Activated naive CD8-positive, alpha-beta T cell treated with anti-CD3 and anti-CD28 coated beads for 36 hours (primary cell): ENCODE measurements at regions not wholly inside any gene's neighbourhood (a gene's known extent, or its start where the extent isn't known, plus 50 kb on each side); places are given as distances from the start of the nearest gene placed in this dataset.

Source experiments
- DNase-seq: peaks from one replicate; pipeline ENCODE4 v3.0.0; 2021
- H3K27ac Mint-ChIP-seq: one replicate; pipeline ENCODE4 v1.8.0; 2022; ENCODE audit warnings: mild to moderate bottlenecking, moderate library complexity, mixed read lengths
- H3K27me3 Mint-ChIP-seq: one replicate; pipeline ENCODE4 v1.8.0; 2022; ENCODE audit warnings: mild to moderate bottlenecking, mixed read lengths
- H3K36me3 Mint-ChIP-seq: one replicate; pipeline ENCODE4 v1.8.0; 2021; ENCODE audit warnings: mild to moderate bottlenecking, mixed read lengths
- H3K4me1 Mint-ChIP-seq: one replicate; pipeline ENCODE4 v1.8.0; 2021; ENCODE audit warnings: mixed read lengths
- H3K4me3 Mint-ChIP-seq: one replicate; pipeline ENCODE4 v1.8.0; 2022; ENCODE audit warnings: mild to moderate bottlenecking, moderate library complexity, mixed read lengths
- H3K9me3 Mint-ChIP-seq: one replicate; pipeline ENCODE4 v1.8.0; 2022; ENCODE audit warnings: mixed read lengths

DNA sequence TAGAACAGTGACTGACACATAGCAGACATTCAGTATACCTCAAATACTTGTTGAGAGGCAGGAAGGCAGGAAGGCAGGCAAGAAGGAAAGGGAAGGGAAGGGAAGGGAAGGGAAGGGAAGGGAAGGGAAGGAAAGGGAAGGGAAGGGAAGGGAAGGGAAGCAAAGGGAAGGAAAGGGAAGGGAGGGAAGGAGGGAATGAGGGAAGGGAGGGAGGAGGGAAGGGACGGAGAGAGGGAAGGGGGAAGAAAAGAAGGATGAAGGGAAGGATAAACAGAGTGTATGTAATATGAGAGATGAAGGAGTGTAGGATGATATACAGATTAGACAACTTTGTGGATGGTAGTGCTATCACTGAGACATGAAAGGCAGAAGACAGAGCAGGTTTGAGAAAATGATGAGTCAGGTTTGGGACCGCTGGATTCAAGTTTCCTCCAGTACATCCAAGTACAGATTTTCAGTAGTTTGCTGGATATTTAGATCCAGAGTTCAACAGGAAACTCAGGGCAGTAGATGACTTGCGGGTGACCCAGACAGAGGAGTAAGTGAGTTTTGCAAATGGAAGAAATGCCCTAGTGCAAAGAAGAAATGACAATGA lies 85.9 kb downstream of the MAFB start:
- no peak overlapping the region for H3K27ac Mint-ChIP-seq
- peaks cover 4% of the 10 kb centered on the region for H3K9me3 Mint-ChIP-seq
- H3K36me3 Mint-ChIP-seq = no peaks in the 10 kb centered on the region
- peaks cover 3% of the 10 kb centered on the region for H3K27me3 Mint-ChIP-seq
- H3K4me1 Mint-ChIP-seq = no peaks in the 10 kb centered on the region
- H3K4me3 Mint-ChIP-seq = no peak overlapping the region
- DNase-seq = no peak

DNA sequence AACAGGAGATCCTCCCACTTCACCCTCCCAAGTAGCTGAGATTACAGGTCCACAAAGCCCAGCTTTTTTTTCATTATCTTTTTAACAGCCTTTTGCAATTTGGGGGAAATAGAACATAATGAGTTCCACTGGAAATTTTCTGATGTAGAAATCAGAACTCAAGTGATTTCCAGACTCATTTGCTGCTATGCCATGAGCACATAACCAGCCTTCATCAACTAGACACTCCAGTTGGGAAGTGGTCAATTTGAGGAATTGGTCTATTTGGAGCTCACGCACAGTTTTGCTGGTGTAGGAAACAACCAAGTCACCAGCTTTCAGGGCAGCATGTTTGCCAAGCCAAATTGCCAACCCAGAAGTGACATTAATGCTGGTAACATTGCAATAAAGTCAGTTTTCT lies 86.7 kb downstream of the MAFB start:
- no peaks in the 10 kb centered on the region for H3K36me3 Mint-ChIP-seq
- H3K27ac Mint-ChIP-seq = no peak overlapping the region
- H3K9me3 Mint-ChIP-seq = peaks cover 4% of the 10 kb centered on the region
- no peaks in the 10 kb centered on the region for H3K4me1 Mint-ChIP-seq
- DNase-seq = no peak
- no peak overlapping the region for H3K4me3 Mint-ChIP-seq
- H3K27me3 Mint-ChIP-seq = peaks cover 3% of the 10 kb centered on the region

DNA sequence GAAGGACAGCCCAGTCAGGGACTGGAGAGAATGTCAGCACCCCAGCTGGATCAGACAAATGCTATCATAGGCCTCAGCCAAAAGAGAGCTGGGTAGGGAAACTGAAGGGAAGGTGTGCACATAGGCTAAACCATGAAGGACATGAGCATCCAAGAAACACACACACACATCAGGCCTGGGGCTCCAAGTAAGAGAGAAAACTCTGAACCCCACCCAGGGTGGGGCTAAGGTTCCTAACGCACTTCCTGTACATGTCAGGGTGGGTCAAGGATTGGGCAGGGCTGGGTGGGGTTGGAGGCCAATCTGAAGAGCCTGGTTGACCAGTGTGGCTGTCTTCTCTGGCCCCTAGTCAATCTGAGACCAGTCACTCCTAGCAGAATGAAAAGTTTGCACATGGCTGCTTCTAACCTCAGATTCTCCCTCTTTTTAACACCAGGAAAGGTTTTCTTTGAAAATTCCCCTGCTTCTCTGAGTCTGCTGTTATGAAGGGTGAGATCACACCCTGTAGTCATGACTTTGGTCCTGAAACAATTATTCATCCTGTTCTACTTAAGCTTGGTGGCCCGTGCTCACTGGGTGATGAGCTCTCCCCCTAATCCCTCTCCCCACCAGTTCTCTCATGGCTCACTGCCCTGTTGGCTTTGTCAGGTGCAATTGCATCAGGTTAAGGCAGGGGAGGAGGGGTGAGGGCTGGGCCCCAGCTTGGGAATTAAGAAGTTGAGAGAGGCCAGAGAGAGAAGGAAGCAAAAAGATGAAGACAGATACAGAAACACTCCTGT lies 88.4 kb downstream of the MAFB start:
- Mint-ChIP-seq H3K27me3 (peaks cover 6% of the 10 kb centered on the region), H3K9me3 (peaks cover 4% of the 10 kb centered on the region)

DNA sequence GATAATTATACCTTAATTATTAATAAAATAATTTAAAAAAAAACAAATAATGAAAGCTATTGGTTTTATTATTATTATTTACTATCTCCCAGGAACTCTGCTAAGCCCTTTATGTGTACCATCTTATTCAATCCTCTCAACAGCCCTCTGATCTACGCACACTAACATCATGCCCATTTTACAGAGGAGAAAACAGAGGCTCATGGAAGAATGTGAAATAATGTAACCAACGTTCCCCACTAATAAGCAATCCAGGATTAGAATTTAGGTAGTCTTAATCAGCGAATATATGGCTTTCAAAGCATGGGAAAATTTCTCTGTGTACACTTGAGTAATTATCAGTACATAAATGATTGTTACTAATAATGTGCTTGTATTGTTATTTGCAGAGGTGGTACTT lies 89.0 kb downstream of the MAFB start:
- Mint-ChIP-seq H3K9me3 (peaks cover 4% of the 10 kb centered on the region), H3K4me1 (no peaks in the 10 kb centered on the region), H3K27me3 (peaks cover 8% of the 10 kb centered on the region), H3K4me3 (no peak overlapping the region), H3K36me3 (no peaks in the 10 kb centered on the region), H3K27ac (no peak overlapping the region)
- no peak for DNase-seq

More for the DNA sequence above, 88.4 kb downstream of the MAFB start:
- no peak overlapping the region for H3K4me3 Mint-ChIP-seq
- H3K27ac Mint-ChIP-seq = no peak overlapping the region
- H3K36me3 Mint-ChIP-seq = no peaks in the 10 kb centered on the region
- DNase-seq = no peak
- no peaks in the 10 kb centered on the region for H3K4me1 Mint-ChIP-seq

DNA sequence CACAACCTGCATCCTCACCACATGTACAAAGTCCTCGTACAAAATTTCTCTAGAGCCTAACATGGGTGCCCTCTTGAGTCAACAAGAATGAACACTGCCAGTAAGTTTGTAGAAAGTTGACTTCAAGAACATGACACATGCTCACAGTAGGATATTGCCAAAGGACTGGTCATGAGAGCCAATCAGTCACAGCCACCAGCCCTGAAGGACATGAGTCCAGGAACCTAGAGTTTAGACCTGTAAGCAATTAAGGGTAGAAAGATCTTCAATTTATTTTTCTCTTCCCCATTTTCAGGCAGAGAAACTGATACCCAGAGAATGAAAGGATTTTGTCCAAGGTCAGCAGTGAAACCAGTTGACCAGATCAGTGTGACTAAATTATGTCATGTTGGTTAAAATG lies 96.1 kb downstream of the MAFB start:
- Mint-ChIP-seq H3K9me3 (no peaks in the 10 kb centered on the region), H3K36me3 (no peaks in the 10 kb centered on the region), H3K4me1 (no peaks in the 10 kb centered on the region), H3K27ac (no peak overlapping the region), H3K4me3 (no peak overlapping the region), H3K27me3 (peaks cover 29% of the 10 kb centered on the region)
- no peak for DNase-seq

DNA sequence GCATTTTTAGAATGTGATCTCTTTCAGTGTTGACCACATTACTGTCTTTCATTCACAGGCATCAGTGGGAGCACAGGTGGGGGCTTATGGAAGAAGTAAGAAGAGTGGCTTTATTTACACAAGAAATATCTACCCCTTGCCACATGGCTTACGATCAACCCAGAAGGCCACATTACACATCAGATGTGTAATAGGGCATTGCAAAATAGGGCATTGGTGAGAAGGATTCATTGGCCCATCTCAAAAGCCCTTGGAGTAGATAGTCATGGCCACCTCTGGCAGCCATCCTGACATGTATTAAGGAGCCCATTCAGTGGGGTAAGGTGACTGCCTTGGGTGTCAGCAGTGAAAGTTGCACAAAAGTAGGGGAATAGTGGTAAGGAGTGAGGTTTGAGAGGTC lies 97.5 kb downstream of the MAFB start:
- Mint-ChIP-seq H3K27me3 (peaks cover 29% of the 10 kb centered on the region), H3K4me3 (no peak overlapping the region), H3K36me3 (no peaks in the 10 kb centered on the region), H3K4me1 (no peaks in the 10 kb centered on the region), H3K27ac (no peak overlapping the region), H3K9me3 (no peaks in the 10 kb centered on the region)
- DNase-seq = no peak

DNA sequence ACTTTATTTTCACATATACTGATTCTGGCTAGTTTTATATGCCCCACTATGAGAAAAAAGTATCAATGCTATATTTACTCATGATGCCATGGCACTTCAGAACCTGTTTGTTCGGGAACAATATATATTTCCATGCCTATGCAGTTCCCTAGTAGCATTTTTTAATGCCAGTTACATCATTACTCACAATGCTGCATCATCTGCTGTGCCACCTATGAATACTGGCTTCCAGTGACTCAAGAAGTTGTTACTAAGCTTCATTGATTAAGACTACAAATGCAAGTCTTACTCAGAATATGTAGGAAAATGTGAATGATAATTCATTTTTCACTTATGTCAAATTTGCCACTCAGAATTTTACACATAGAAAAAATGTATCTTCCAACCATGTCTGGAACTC lies 97.9 kb downstream of the MAFB start:
- Mint-ChIP-seq H3K27ac (no peak overlapping the region), H3K27me3 (peaks cover 29% of the 10 kb centered on the region), H3K4me1 (no peaks in the 10 kb centered on the region), H3K4me3 (no peak overlapping the region), H3K36me3 (no peaks in the 10 kb centered on the region), H3K9me3 (no peaks in the 10 kb centered on the region)
- DNase-seq = no peak

DNA sequence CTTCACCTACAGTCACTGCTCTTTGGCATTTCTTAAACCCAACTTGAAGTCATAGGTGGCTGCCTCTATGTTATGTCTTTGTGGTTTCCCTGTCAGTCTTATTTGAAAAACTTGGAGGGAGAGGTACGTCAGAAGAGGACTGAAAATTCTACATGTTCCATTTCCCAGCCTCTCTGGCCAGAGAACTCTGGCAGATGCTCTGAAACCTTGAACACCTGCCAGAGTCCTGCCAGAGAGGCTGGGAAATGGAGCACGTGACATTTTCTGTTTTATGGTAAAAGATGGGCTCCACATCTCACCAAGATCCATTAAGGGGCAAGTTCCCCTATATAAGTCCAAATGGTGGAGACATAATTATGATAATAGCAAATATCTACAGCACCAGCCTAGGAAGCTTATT lies 99.5 kb downstream of the MAFB start:
- no peak for DNase-seq
- H3K4me1 Mint-ChIP-seq = no peaks in the 10 kb centered on the region
- no peak overlapping the region for H3K4me3 Mint-ChIP-seq
- no peak overlapping the region for H3K27ac Mint-ChIP-seq
- H3K27me3 Mint-ChIP-seq = peaks cover 24% of the 10 kb centered on the region
- H3K9me3 Mint-ChIP-seq = no peaks in the 10 kb centered on the region
- no peaks in the 10 kb centered on the region for H3K36me3 Mint-ChIP-seq

DNA sequence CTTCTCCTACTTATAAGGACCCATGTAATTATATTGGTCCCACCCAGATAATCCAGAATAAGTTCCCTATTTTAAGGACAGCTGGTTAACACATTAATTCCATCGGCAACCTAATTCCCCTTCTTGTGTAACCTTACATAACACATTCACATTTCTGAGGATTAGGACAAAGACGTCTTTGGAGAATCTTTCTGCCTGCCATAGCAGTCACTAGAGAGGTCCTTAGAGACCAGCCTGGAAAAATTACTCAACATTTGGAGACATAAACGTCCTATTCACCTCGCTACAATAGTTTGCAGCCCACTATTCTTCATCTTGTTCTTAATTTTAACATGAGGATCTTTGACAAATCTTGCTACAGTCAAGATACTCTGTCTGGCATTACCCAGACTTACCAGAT lies 100.1 kb downstream of the MAFB start:
- Mint-ChIP-seq H3K27me3 (peaks cover 24% of the 10 kb centered on the region), H3K27ac (no peak overlapping the region), H3K4me1 (no peaks in the 10 kb centered on the region), H3K9me3 (no peaks in the 10 kb centered on the region), H3K36me3 (no peaks in the 10 kb centered on the region), H3K4me3 (no peak overlapping the region)
- no peak for DNase-seq

DNA sequence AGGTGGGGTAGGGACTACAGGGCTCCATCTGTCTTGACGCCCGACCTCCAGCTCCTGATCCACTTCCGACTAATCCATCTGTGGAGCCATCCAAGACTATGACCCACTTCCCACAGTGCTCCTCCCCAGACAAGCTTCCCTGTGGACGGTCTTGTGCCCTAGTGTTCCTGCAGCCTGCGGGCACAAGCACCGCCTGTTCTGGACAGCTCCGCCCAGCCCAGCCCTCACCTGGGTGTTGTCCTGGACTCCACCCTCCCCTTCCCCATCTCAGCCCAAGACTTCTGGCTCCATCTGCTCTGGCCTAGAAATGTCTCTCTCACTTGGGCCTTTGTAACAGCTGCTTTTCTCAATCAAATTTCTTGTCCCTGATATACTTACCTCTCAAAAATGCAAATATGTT lies 102.0 kb downstream of the MAFB start:
- H3K27ac Mint-ChIP-seq = no peak overlapping the region
- peaks cover 14% of the 10 kb centered on the region for H3K27me3 Mint-ChIP-seq
- H3K36me3 Mint-ChIP-seq = no peaks in the 10 kb centered on the region
- H3K9me3 Mint-ChIP-seq = no peaks in the 10 kb centered on the region
- H3K4me1 Mint-ChIP-seq = no peaks in the 10 kb centered on the region
- no peak for DNase-seq
- no peak overlapping the region for H3K4me3 Mint-ChIP-seq

DNA sequence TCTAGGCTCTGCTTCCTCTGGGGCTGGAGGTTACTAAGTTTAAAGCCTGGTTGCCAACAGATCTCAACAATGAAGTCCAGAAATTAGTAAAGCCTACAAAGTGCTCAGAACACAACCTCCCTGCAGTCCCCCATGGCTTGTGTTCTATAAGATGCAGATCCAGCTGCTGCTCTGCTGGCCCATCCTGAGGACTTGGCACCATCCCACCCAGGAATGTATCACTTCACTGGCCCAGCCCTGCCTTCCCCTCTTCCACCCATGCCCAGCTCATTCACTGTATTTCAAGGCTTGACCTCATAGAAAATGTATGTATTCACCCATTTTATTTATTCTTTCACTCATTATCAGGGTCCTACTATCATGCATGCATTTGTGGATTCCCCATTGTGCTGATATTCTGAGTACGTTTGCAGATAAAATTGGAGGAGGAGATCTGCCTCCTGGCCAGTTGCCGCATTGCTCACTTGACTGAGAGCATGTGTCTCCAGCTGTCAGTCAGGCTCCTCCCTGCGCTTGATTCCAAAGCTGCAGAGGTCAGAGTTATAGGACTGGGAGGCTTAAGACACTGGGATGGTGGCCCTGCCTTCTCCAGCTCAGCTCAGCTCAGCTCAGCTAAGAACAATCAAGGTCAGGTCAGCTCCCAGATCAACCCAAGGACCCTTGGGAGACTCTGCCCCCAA lies 104.8 kb downstream of the MAFB start:
- DNase-seq = no peak
- peaks cover 8% of the 10 kb centered on the region for H3K27me3 Mint-ChIP-seq
- no peaks in the 10 kb centered on the region for H3K36me3 Mint-ChIP-seq
- H3K4me3 Mint-ChIP-seq = no peak overlapping the region
- H3K4me1 Mint-ChIP-seq = no peaks in the 10 kb centered on the region
- H3K27ac Mint-ChIP-seq = no peak overlapping the region
- no peaks in the 10 kb centered on the region for H3K9me3 Mint-ChIP-seq

DNA sequence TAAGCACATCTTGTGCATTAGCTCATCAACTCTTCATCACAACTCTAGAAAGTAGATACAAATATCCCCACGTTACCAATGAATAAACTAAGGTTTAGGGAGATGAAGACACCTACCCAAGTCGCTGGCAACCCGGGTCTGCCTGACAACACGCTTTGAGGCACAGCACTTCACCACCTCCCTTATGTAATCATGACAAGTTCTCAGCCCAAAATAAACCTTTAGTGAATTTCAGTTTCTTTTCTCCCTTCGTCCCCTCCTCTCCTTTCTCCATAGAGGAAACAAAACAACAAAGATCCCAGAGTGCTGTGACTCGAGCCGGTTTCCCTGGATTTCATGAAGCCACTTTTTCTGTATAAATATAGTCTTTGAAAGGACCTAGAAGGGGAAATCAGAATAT lies 105.4 kb downstream of the MAFB start:
- DNase-seq = no peak
- Mint-ChIP-seq H3K9me3 (no peaks in the 10 kb centered on the region), H3K27ac (no peak overlapping the region), H3K4me3 (no peak overlapping the region), H3K36me3 (no peaks in the 10 kb centered on the region), H3K27me3 (peaks cover 8% of the 10 kb centered on the region), H3K4me1 (no peaks in the 10 kb centered on the region)

DNA sequence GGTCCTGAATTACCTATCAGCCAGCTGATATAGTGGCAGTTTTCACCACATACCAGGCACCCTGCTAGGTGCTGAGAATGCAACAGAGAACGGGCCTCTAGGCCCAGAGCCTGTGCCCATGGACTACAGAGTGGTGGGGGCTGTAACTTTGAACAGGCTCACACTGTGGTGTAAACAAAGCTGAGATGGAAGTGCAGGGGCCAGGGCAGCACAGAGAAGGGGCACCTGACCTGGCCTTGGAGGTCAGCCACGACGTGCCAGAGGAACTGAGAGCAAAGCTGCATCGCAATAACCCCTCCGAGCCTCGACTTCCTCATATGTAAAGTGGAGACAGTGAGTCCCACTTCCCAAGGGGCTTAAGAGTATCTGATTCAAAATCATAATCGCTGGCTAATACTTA lies 105.8 kb downstream of the MAFB start:
- no peak overlapping the region for H3K4me3 Mint-ChIP-seq
- H3K27ac Mint-ChIP-seq = no peak overlapping the region
- peaks cover 8% of the 10 kb centered on the region for H3K27me3 Mint-ChIP-seq
- H3K36me3 Mint-ChIP-seq = no peaks in the 10 kb centered on the region
- no peak for DNase-seq
- no peaks in the 10 kb centered on the region for H3K4me1 Mint-ChIP-seq
- H3K9me3 Mint-ChIP-seq = no peaks in the 10 kb centered on the region

DNA sequence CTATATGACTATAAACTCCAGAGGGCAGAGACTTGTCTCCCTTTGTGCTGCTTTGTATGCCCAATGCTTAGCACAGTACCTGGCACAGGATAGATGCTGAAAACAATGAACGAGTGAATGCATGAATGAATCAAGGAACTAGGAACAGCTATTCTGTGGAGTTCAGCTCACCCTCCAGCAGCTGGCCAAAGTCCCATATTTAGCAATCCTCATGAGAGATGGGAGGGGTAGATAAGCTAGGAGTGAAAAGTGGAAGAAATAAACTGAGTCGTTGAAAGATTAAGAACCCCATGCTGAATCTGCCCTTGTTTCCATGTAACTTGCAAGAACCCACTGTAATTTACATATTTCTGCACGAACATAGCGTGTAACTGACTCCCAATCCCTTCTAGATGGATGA lies 106.5 kb downstream of the MAFB start:
- Mint-ChIP-seq H3K4me1 (no peaks in the 10 kb centered on the region), H3K27me3 (peaks cover 8% of the 10 kb centered on the region), H3K4me3 (no peak overlapping the region), H3K36me3 (no peaks in the 10 kb centered on the region), H3K27ac (no peak overlapping the region), H3K9me3 (no peaks in the 10 kb centered on the region)
- no peak for DNase-seq

DNA sequence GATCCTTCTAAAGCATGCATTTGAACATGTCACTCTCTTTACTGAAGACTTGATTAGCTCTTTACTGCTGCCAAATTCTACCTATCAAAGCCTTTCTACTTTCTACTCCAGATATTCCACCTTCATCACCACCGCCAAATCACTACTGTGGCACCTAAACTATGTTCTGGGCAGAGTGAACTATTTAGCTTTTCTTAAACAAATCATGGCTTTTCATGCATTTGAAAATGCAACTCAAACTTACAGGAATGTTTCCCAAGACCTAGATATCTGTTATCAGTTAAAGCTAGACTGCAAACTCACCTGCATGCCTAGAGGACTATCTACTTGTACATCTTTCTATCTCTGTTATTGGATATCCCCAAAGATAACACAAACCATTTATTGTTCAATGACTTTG lies 109.3 kb downstream of the MAFB start:
- Mint-ChIP-seq H3K9me3 (no peaks in the 10 kb centered on the region), H3K27me3 (peaks cover 5% of the 10 kb centered on the region), H3K27ac (no peak overlapping the region), H3K4me3 (no peak overlapping the region), H3K4me1 (no peaks in the 10 kb centered on the region), H3K36me3 (no peaks in the 10 kb centered on the region)
- DNase-seq = no peak

DNA sequence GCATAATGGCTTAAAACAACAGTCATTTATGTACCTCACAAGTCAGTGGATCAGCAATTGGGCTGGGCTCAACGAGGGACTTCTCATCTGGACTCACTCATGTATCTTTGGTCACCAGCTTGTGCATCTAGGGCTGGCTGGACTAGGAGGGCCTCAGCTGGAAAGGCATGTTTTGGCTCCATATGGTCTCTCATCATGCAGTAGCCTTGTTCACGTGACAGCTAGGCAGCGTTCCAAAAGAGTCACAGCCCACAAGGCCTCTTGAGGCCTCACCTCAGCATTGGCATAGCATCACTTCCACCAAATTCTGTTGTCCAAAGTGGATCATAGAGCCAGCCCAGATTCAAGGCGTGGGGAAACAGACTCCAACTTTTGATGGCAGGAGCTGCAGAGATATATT lies 110.1 kb downstream of the MAFB start:
- Mint-ChIP-seq H3K4me3 (no peak overlapping the region), H3K27me3 (peaks cover 5% of the 10 kb centered on the region), H3K36me3 (no peaks in the 10 kb centered on the region), H3K4me1 (no peaks in the 10 kb centered on the region), H3K9me3 (no peaks in the 10 kb centered on the region), H3K27ac (no peak overlapping the region)
- no peak for DNase-seq
